K562 (cell line): ENCODE measurements at regions not wholly inside any gene's neighbourhood (a gene's known extent, or its start where the extent isn't known, plus 50 kb on each side); places are given as distances from the start of the nearest gene placed in this dataset.

Source experiments
- ATAC-seq: fragments of 200-7000 bp; cut with Tn5 transposase; 3 replicates; pipeline ENCODE4 v1.9.1; 2020; ENCODE audit warnings: moderate library complexity
- BruUV-seq: library from RNA; stranded (reverse); fragments of 400-500 nt; replicated peaks from 2 replicates; lab custom pipeline; 2021; lab: Mats Ljungman, UMichigan
- CTCF ChIA-PET: fragments of 300-600 bp; formaldehyde crosslinking; extraction: SDS; loops from one replicate; lab custom pipeline; 2021; ENCODE audit warnings: low intra/inter-chr PET ratio; lab: Yijun Ruan, JAX
- POLR2A ChIA-PET: fragments of 300-600, 350-650 bp; sonication (Branson Sonifier 250); formaldehyde crosslinking; extraction: SDS; loops from one replicate; lab custom pipeline; 2021; ENCODE audit warnings: antibody characterized with exemption, inconsistent platforms; lab: Yijun Ruan, JAX
- DNase-seq, 4 experiments: peaks; one replicate each; pipeline versions ENCODE4 v3.0.0 to v3.0.0-alpha.2; 2011 to 2018; ENCODE audit warnings: low spot score in 3 of 4, mixed read lengths in 3 of 4; ENCODE audit errors: extremely low read depth in 1 of 4
- FAIRE-seq: peaks from 2 replicates; lab custom pipeline; 2011; peaks lifted over from hg19 to GRCh38; lab: Jason Lieb, UNC
- H2AFZ ChIP-seq: 2 replicates; pipeline ENCODE4 v1.6.0; 2011; ENCODE audit warnings: low read depth, low read length, control low read depth, inconsistent platforms
- H3K27ac ChIP-seq: fragments of 200-600 bp; 3 replicates; pipeline ENCODE4 v1.8.0; 2011; ENCODE audit warnings: low read depth, mild to moderate bottlenecking, control low read depth, inconsistent platforms, low read length, moderate library complexity, mixed read lengths; ENCODE audit errors: extremely low read depth
- H3K27me3 ChIP-seq, 2 experiments: fragments of 300-600 bp in 1 of 2; 2 replicates in 1 of 2; 3 replicates in 1 of 2; pipeline versions ENCODE4 v1.6.0 to v1.8.0; 2011; ENCODE audit warnings: inconsistent platforms in 2 of 2, low read length in 2 of 2, mild to moderate bottlenecking in 1 of 2, mixed read lengths in 1 of 2, moderate library complexity in 1 of 2; ENCODE audit not compliant: control insufficient read depth in 2 of 2, insufficient read depth in 2 of 2
- H3K36me3 ChIP-seq: fragments of 300-600 bp; 3 replicates; pipeline ENCODE4 v1.8.0; 2011; ENCODE audit warnings: mild to moderate bottlenecking, low read length, inconsistent platforms; ENCODE audit not compliant: control insufficient read depth, insufficient read depth
- H3K4me1 ChIP-seq, 2 experiments: fragments of 200-600 bp in 1 of 2; replicated peaks in 1 of 2; 2 replicates in 1 of 2; 3 replicates in 1 of 2; pipeline versions ENCODE4 v1.5.1 to v1.8.0; 2011; ENCODE audit warnings: inconsistent platforms in 2 of 2, low read length in 2 of 2, mild to moderate bottlenecking in 1 of 2, mixed read lengths in 1 of 2, moderate library complexity in 1 of 2; ENCODE audit not compliant: control insufficient read depth in 2 of 2, insufficient read depth in 2 of 2
- H3K4me2 ChIP-seq: 2 replicates; pipeline ENCODE4 v1.6.1; 2011; ENCODE audit warnings: low read length, control low read depth, inconsistent platforms, mixed read lengths; ENCODE audit not compliant: insufficient read depth
- H3K4me3 ChIP-seq: fragments of 200-600 bp; sonication (generic), shearing (Covaris generic); 2 replicates; pipeline ENCODE4 v1.5.1; 2016; ENCODE audit warnings: control low read depth, inconsistent platforms
- H3K79me2 ChIP-seq: fragments of 200-600 bp; 3 replicates; pipeline ENCODE4 v1.8.0; 2011; ENCODE audit warnings: low read length, inconsistent platforms; ENCODE audit not compliant: control insufficient read depth, insufficient read depth
- H3K9ac ChIP-seq, 2 experiments: 2 replicates each; pipeline versions ENCODE4 v1.6.0 to v1.6.1; 2011; ENCODE audit warnings: low read depth in 2 of 2, low read length in 2 of 2, control low read depth in 1 of 2, inconsistent platforms in 1 of 2, mild to moderate bottlenecking in 1 of 2, mixed read lengths in 1 of 2; ENCODE audit not compliant: insufficient read depth in 1 of 2
- H3K9me1 ChIP-seq: one replicate; pipeline ENCODE4 v1.6.0; 2011; ENCODE audit warnings: inconsistent platforms, mild to moderate bottlenecking, low read length, moderate library complexity; ENCODE audit not compliant: control insufficient read depth, insufficient read depth
- H3K9me3 ChIP-seq: replicated peaks from 2 replicates; pipeline ENCODE4 v1.5.1; 2011; ENCODE audit warnings: low read depth, low read length, inconsistent platforms; ENCODE audit not compliant: control insufficient read depth, insufficient read depth
- H4K20me1 ChIP-seq: replicated peaks from 2 replicates; pipeline ENCODE4 v1.6.1; 2011; ENCODE audit warnings: low read length, inconsistent platforms, mixed read lengths; ENCODE audit not compliant: control insufficient read depth, insufficient read depth
- DDX20 ChIP-seq: fragments of 450-650 bp; IDR thresholded peaks from 2 replicates; pipeline ENCODE4 v1.6.1; 2016; ENCODE audit warnings: missing genetic modification characterization, low read depth, mild to moderate bottlenecking, missing compliant biosample characterization, moderate library complexity
- HEY1 ChIP-seq: fragments of 250-450 bp; sonication (Bioruptor Pico); IDR thresholded peaks from 2 replicates; pipeline ENCODE4 v1.5.0; 2020; ENCODE audit warnings: mild to moderate bottlenecking, moderate library complexity, borderline replicate concordance
- MAZ ChIP-seq, 2 experiments: fragments of 450-650 bp in 1 of 2; sonication (generic) in 1 of 2; formaldehyde crosslinking; IDR thresholded peaks in 1 of 2; conservative IDR thresholded peaks in 1 of 2; 2 replicates each; pipeline versions ENCODE4 v1.4.0 to v1.5.0; 2020; ENCODE audit warnings: mild to moderate bottlenecking in 1 of 2, missing genetic modification reagents in 1 of 2
- NFATC3 ChIP-seq: fragments of 450-650 bp; IDR thresholded peaks from 2 replicates; pipeline ENCODE4 v1.6.1; 2017; ENCODE audit warnings: mild to moderate bottlenecking
- NFXL1 ChIP-seq: fragments of 450-650 bp; formaldehyde crosslinking; IDR thresholded peaks from 2 replicates; pipeline ENCODE4 v1.4.0; 2021; ENCODE audit warnings: mild to moderate bottlenecking
- POLR2G ChIP-seq: fragments of 200-400 bp; formaldehyde crosslinking; IDR thresholded peaks from 2 replicates; pipeline ENCODE4 v1.6.1; 2017; ENCODE audit warnings: low read depth, mild to moderate bottlenecking, antibody characterized with exemption, low read length, moderate library complexity
- ZBTB17 ChIP-seq: fragments of 450-650 bp; formaldehyde crosslinking; IDR thresholded peaks from 2 replicates; pipeline ENCODE4 v1.4.0; 2020; ENCODE audit warnings: mild to moderate bottlenecking
- WGBS: fragments of 100-300 bp; shearing (Covaris generic); methylation state at CpG from one replicate; pipeline ENCODE4 v1.1.6; 2016; ENCODE audit warnings: low coverage, mixed read lengths; ENCODE audit not compliant: insufficient coverage; ENCODE audit errors: missing lambda C conversion rate; 5-methylcytosine and 5-hydroxymethylcytosine counted together
- in situ Hi-C: fragments of 300-500 bp; cut with MboI; formaldehyde crosslinking; loops from 4 replicates; pipeline ENCODE4 v1.15.0; 2018; ENCODE audit warnings: inconsistent platforms, mixed read lengths
- intact Hi-C: fragments of 100-400 bp; cut with micrococcal nuclease; formaldehyde crosslinking; loops from 2 replicates; pipeline ENCODE4 v1.14.2; 2022
- TF ChIP-seq, protein P1 (sequence below): fragments of 250-450 bp; sonication (Bioruptor Pico); IDR thresholded peaks from 2 replicates; pipeline ENCODE4 v1.5.0; 2020; ENCODE audit warnings: mild to moderate bottlenecking, borderline replicate concordance
- TF ChIP-seq, protein P2 (sequence below): sonication (generic); formaldehyde crosslinking; IDR thresholded peaks from 2 replicates; pipeline ENCODE4 v1.8.1; 2023; ENCODE audit warnings: mild to moderate bottlenecking, missing genetic modification reagents, moderate library complexity

DNA sequence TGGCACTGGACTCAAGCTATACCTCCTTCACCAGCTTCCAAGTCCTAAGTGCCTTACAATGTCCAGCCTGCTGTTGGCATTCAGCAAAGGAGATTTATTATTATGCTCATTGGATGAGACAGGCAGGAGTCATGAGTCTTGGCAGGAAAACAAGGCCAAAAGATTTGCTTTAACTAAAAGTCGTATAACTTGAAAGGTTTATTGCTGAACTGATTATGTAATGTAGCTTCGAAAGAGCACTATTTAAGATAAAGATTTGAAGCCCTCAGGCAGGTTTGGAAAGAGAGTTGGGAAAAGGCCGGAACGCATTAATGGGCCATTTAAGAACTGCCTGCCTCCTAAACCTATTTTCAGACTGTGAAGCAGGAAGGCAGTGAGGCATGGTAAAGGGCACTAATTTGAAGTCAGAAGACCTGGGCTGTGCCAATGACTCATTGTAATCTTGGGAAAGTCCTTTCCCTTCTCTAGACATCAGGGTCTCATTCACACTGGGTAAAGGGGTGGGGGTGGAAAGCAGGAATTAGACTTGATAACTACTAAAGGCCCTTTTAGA lies 280.5 kb upstream of the EDA2R start (continued):
- TF ChIP-seq NFXL1 (CRISPR knock-in tag) (no peak), ZBTB17 (CRISPR knock-in tag) (no peak), POLR2G (no peak), DDX20 (tag) (no peak)

DNA sequence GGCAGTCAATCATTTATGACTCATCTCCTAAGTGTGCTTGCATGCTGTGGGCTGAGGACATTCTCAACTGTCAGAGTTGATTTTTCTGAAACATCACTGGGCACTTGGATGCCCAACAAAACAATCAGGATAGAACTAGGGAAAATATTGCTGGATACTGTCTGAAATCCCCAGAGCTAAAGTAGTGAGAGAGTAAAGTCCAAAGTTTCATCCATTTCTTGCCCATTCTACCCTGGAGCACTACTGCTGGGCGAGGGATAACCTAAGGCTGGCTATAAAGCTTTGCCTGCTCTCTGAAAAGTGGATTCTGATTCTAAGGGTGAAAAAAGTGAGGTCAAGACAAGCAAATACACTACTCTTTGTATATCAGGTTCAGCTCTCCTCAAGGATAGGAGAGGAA lies 279.6 kb upstream of the EDA2R start:
- ATAC-seq (no peak), DNase-seq (no peak), FAIRE-seq (no peak)
- Histone ChIP-seq H2AFZ (no peak overlapping the region), H3K27ac (no peak overlapping the region), H3K79me2 (no peaks in the 10 kb centered on the region), H3K4me2 (no peak overlapping the region), H3K9me3 (no peaks in the 10 kb centered on the region), H3K4me1 (no peaks in the 10 kb centered on the region), H3K27me3 (no peaks in the 10 kb centered on the region), H3K9ac (no peak overlapping the region), H4K20me1 (no peaks in the 10 kb centered on the region), H3K36me3 (no peaks in the 10 kb centered on the region), H3K9me1 (no peaks in the 10 kb centered on the region), H3K4me3 (no peak overlapping the region)
- ChIA-PET CTCF (no interaction called here), POLR2A (no interaction called here)
- in situ Hi-C loops: no loop called here
- whole genome bisulfite sequencing: 0% methylated on average over 1 of the region's 1 CpG
- intact Hi-C loops: no loop called here
- no TSS peak for BruUV-seq
- TF ChIP-seq MAZ (CRISPR knock-in tag; conservative IDR thresholded peaks at IDR 0.05 in 1 of 2, IDR thresholded peaks at IDR 0.05 in 1 of 2) (no peak), HEY1 (CRISPR knock-in tag) (no peak), NFATC3 (no peak)
- TF ChIP-seq, protein P1, sequence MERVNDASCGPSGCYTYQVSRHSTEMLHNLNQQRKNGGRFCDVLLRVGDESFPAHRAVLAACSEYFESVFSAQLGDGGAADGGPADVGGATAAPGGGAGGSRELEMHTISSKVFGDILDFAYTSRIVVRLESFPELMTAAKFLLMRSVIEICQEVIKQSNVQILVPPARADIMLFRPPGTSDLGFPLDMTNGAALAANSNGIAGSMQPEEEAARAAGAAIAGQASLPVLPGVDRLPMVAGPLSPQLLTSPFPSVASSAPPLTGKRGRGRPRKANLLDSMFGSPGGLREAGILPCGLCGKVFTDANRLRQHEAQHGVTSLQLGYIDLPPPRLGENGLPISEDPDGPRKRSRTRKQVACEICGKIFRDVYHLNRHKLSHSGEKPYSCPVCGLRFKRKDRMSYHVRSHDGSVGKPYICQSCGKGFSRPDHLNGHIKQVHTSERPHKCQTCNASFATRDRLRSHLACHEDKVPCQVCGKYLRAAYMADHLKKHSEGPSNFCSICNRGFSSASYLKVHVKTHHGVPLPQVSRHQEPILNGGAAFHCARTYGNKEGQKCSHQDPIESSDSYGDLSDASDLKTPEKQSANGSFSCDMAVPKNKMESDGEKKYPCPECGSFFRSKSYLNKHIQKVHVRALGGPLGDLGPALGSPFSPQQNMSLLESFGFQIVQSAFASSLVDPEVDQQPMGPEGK: no peak
- TF ChIP-seq, protein P2, sequence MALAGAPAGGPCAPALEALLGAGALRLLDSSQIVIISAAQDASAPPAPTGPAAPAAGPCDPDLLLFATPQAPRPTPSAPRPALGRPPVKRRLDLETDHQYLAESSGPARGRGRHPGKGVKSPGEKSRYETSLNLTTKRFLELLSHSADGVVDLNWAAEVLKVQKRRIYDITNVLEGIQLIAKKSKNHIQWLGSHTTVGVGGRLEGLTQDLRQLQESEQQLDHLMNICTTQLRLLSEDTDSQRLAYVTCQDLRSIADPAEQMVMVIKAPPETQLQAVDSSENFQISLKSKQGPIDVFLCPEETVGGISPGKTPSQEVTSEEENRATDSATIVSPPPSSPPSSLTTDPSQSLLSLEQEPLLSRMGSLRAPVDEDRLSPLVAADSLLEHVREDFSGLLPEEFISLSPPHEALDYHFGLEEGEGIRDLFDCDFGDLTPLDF (CRISPR knock-in tag): no peak
